GM19035 (cell line): ENCODE measurements at regions not wholly inside any gene's neighbourhood (a gene's known extent, or its start where the extent isn't known, plus 50 kb on each side); places are given as distances from the start of the nearest gene placed in this dataset.

ENCODE experiments used
- ATAC-seq: cut with Tn5 transposase; IDR thresholded peaks from one replicate; pipeline ENCODE4 v1.9.1; 2021; ENCODE audit not compliant: unreplicated experiment

DNA sequence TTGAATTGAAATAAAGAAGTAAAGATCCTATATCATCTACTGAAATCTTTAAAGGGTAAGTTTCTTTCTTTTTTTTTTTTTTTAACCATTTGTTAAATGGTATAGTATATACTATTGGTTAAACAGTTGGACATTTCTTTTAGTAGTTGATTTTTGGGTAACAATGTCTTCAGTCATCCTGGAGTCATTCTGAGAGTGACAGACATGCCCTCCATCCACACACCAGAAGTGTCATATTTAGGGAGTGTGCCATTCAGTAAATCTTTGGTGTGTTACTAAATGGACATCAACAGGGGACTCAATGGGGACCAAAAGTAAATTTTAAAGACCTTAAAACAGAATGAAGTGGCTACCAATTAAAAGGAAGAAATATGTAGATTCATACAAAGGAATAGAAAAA is 50.8 kb upstream of the SLC39A10 start:
- no peak for ATAC-seq

- ATAC-seq: no peak
These were observed 52.3 kb upstream of the SLC39A10 start for GRCh38 chr2:195604706-195605105.

GRCh38 chr2:195603998-195604397 is 53.0 kb upstream of the SLC39A10 start:
- ATAC-seq: no peak

DNA sequence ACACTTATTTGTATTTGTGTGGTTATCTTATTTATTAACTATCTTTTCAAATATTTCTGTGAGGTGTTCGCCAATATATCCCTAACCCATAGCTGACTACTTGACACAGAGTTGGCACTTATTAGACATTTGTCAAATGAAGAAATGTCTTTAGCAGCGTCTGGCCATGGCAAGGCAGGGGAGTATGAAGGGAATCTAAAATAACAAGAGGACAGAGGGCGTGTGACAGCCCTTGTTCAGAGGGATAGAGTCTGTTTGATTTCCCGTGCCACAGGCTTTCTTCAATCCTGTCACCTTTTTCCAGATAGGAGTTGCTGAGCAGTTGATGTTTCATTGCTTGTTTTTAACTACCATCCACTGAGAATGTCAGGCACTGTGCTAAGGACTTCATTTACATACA is 53.6 kb upstream of the SLC39A10 start:
- ATAC-seq: no peak

GRCh38 chr2:195602687-195603086 is 54.3 kb upstream of the SLC39A10 start:
- ATAC-seq: no peak

DNA sequence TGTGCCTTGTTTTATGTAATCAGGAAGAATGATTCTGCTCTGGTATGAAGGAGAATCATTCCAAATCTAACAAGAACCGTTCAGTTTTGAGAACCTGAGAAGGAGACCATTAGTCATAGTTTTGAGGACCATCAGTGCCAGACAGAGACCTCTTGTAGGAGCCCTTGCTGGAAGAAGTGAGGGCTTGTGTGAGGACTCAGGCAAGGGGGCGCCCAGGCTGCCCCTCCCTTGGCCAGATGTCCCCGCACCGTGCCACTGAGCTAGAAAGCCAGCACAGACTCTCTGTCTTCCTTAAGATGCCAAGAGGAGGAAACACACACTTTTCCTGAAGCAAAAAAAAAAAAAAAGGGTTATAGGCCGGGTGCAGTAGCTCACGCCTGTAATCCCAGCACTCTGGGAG is 55.7 kb upstream of the SLC39A10 start:
- ATAC-seq: no peak

DNA sequence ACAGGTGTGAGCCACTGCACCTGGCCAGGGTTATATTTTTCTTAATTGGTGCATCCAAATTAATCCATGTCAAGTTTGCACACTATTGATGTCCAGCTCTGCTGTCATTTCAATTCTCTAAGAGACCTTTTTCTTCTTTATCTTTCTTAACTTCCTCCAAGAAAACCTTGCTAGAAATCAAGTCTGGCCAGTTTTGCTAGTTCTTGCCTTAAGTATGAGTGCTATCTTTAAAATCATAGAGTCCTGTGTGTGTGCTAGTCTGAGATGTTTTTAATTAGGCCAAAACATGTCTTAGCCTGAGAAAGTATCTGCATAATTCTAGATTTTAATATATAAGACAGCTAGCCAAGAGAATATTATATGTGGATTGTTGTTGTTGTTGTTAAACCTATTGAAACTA is 56.2 kb upstream of the SLC39A10 start:
- ATAC-seq: no peak

DNA sequence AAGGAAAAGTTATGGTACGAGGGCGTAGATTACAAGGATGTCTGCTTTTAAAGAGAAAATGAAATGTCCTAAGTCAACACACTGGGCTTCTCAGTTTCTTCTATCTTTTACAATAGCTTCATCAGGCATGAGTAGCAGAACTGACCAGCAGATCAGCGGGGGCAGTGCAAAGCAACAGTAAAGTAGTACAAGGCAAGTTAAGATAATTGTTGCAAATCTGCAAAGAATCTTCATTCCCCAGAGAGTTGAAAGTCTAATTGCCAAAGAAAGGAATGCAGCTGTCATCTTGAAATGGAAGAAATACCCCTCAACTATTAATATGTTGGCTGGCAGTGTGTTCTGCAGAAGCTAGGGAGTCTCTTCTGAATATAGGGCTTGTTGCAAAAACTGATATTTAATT is 60.2 kb upstream of the SLC39A10 start:
- no peak for ATAC-seq

DNA sequence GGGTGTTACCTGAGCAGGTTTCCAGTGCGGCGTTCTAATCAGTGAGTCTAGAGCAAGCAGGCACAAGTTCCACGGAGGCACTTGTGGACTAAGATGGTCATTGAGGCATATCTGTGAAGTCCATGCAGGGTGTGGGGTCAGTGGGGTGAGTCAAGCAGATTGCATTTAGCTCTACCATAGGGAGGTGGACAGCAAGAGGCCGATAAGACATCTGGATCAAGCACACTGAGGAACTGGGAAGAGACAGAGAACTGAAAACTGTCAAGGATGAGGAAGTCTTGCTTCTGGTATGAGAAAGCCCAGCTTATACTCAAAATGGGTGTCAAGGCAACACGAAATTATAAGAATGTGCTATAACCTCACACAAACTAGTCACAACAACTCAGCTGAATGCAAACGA is 61.2 kb upstream of the SLC39A10 start:
- ATAC-seq: no peak

DNA sequence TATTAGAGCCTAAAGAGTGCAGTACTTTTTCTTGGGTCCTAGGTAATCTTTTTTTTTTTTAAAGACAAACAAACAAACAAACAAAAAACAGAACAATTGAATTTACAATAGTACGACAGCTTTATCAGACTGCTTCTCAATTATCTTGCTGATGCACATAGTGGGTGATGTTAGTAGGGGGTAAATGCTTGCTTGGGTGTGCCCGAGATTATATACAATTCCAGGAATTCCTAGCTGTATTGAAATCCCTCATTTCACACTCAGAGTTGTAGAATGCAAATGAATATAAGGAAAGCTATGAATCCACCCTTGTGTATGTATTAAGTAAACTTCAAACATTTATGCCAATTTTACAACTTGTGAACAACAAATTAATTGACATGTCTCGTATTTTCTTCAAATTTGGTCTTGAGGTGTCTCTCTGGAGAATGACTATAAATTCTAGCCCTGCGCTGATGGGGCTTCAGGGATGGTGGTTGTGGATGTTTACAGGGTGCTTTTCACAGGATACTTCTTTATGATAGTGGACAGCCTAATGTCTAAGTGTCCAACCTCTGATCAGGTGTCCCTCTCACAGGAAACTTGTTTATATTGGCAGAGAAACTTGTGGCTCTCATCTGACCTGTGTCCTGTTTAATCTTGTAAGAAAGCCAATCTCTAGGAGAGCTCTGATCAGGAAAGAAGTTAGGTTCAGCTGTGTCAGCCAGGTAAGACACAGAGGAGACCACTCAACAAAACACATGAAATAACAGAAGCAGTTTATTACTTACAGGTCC is 61.9 kb upstream of the SLC39A10 start:
- ATAC-seq: no peak

- peak; percentile 72 for ATAC-seq
These were observed 62.8 kb upstream of the SLC39A10 start for GRCh38 chr2:195594248-195594647.

- no peak for ATAC-seq
These were observed 64.9 kb upstream of the SLC39A10 start for GRCh38 chr2:195592105-195592504.

DNA sequence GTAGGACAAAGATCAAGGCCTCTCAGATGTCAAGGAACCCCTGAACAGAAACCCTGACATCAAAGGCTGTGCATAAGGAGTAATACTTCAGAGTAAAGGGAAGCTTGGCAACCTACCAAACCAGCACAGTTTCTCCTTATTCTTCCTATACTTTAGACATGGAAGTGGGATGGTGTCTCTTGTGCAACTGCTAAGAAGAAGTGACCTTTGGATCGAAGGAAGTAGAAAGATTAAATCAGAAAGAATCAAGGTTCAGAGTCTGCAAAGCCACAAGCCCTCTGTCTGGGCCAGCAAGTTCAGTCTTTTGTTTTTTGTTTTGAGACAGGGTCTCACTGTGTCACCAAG is 66.2 kb upstream of the SLC39A10 start:
- no peak for ATAC-seq

- no peak for ATAC-seq
These were observed 66.7 kb upstream of the SLC39A10 start for GRCh38 chr2:195590199-195590860.

DNA sequence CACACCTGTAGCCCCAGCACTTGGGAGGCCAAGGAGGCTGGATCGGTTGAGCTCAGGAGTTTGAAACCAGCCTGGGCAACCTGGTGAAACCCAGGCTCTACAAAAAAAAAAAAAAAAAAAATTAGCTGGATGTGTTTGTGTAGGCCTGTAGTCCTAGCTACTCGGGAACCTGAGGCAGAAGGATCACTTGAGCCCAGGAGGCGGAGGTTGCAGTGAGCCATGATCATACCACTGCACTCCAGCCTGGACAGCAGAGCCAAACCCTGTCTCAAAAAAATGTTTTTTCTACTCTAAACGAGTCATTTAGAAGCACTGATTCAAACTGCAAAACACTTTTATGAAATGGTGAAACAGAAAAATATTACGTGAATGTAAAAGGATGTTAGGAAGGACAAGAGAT is 69.1 kb upstream of the SLC39A10 start:
- ATAC-seq: no peak

GRCh38 chr2:195586062-195586714 is 70.8 kb upstream of the SLC39A10 start:
- ATAC-seq: no peak

DNA sequence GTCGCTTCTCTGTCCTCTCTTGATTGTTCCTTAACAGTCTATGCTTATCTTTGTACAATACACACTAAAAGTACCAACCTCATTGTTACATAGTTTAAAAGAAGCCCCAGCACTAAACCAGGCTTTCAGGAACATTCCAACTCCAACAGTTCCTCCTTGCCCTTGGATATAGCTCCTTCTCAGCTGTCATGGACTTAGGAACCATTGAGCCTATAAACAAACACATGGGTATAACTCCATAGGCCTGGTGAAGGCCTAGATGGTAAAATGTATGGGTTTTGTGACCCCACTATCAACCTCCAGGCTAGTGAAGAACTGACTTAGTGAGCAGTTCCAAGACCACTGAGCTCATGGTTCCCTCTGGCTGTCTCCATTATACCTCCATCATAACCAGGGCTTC is 74.8 kb upstream of the SLC39A10 start:
- no peak for ATAC-seq

DNA sequence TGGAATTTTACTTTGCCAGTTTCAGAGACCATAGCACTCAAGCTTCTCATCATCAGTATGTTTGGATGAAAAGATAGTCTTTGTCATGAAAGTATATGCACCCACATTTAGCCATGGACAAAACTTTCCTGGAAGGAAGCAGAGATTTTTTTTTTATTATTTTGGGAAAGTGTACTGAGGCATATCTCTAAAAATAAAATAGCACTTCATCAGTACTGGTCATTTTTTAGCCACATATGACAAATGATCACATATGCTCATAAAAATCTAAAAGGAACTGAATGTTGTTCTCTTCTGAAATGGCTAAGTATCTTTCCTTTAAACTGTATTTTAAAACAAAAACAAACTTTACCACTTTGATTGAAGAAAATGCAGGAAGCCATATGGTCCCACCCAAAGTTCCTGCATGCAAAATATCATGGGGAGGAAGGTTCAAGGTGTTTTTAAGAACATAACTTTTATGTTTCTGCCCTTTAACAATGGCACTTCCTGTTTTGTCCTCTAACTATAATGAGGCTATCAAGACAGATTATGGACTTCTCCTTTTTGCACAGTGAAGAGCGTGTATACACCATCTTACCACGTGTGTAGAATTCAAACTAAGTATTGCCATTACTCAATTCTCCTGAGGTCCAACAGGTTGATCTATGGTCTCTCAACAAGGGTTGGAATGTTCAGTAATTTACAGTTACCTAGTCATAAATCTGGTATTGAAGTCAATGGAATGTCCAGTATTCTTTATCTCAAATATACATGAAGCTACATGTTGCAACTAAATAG is 77.1 kb upstream of the SLC39A10 start:
- peak; percentile 70 for ATAC-seq

DNA sequence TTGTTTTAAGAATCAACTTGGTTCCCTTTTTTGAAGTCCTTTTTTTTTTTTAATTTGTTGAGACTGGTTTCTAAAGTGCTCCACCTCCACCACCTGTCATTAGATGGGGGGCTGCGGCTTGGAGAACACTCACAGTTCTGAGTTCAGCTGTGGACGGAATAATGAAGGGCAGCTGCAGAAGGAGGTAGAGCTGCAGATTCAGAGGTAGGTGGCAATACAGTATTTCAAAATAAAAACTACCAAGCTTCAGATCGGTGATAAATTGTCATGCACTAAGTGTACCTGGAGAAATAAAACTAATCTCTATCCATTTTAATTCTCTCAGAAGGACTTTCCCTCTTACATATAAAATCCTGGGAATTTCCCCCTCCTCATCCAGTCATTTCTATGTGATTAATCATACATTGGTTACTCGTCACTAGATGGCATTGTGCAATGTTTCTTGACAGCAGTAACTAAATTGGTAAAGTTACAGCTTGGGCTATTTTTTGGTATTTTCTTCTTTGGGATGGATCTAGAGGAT is 81.1 kb upstream of the SLC39A10 start:
- ATAC-seq: peak; percentile 54

DNA sequence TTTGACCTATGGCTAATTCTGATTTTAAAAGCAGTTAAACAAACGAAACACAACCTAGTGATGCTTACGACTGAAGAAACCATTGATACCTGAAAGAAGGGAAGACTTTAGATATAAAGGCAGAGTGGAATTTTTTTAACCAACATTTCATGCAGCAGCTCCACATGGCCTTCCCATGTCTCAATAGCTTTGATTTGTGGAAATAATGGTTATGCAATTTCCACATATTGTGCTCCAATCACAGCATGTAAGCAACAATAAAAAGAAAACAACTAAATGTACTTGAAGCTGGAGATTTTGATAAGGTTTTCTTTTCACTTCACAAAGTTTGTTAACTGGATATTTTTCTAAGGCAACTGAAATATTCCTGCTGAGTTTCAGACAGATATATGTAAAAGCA is 82.0 kb upstream of the SLC39A10 start:
- ATAC-seq: no peak

DNA sequence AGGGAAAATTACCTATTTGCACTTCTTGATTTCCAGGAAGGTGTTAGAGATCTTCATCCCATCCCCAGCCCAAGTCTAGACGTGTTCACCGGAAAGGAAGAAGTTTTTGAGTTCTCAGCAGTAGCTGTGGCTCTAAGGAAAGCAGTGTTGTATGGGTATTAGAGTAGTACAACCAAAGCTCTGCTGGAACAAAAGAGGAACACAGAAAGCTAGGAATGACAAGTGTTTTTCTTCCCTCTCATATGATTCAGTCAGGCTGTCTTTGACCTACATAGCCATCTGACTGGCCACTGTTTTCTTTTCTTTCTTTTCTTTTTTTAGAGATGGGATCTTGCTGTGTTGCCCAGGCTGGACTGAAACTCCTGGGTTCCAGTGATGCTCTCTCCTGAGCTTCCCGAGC is 82.7 kb upstream of the SLC39A10 start:
- no peak for ATAC-seq
